Endothelial cell (in vitro differentiated cells): ENCODE measurements at regions not wholly inside any gene's neighbourhood (a gene's known extent, or its start where the extent isn't known, plus 50 kb on each side); places are given as distances from the start of the nearest gene placed in this dataset.

Experiments
- DNase-seq: peaks from one replicate; pipeline ENCODE4 v3.0.0; 2021; ENCODE audit warnings: low spot score
- H3K27ac Mint-ChIP-seq: one replicate; pipeline ENCODE4 v1.8.0; 2021; ENCODE audit warnings: mixed read lengths, inconsistent platforms; ENCODE audit not compliant: unreplicated experiment
- H3K27me3 Mint-ChIP-seq: one replicate; pipeline ENCODE4 v1.8.0; 2021; ENCODE audit warnings: mild to moderate bottlenecking, moderate library complexity, mixed read lengths, inconsistent platforms; ENCODE audit not compliant: unreplicated experiment
- H3K36me3 Mint-ChIP-seq: one replicate; pipeline ENCODE4 v1.8.0; 2021; ENCODE audit warnings: mild to moderate bottlenecking, low read depth, mixed read lengths, inconsistent platforms; ENCODE audit not compliant: unreplicated experiment
- H3K4me1 Mint-ChIP-seq: one replicate; pipeline ENCODE4 v1.8.0; 2021; ENCODE audit warnings: mild to moderate bottlenecking, mixed read lengths, inconsistent platforms; ENCODE audit not compliant: unreplicated experiment
- H3K4me3 Mint-ChIP-seq: one replicate; pipeline ENCODE4 v1.8.0; 2021; ENCODE audit warnings: mild to moderate bottlenecking, mixed read lengths, inconsistent platforms; ENCODE audit not compliant: unreplicated experiment
- H3K9me3 Mint-ChIP-seq: one replicate; pipeline ENCODE4 v1.8.0; 2021; ENCODE audit warnings: mixed read lengths, inconsistent platforms; ENCODE audit not compliant: unreplicated experiment
- TF ChIP-seq, protein P1 (sequence below): fragments of 200-600 bp; sonication (generic); IDR thresholded peaks from one replicate; pipeline ENCODE4 v1.5.0; 2021; ENCODE audit warnings: antibody characterized with exemption; ENCODE audit not compliant: unreplicated experiment

- peaks cover 18% of the 10 kb centered on the region for H3K4me1 Mint-ChIP-seq
- TF ChIP-seq, protein P1, sequence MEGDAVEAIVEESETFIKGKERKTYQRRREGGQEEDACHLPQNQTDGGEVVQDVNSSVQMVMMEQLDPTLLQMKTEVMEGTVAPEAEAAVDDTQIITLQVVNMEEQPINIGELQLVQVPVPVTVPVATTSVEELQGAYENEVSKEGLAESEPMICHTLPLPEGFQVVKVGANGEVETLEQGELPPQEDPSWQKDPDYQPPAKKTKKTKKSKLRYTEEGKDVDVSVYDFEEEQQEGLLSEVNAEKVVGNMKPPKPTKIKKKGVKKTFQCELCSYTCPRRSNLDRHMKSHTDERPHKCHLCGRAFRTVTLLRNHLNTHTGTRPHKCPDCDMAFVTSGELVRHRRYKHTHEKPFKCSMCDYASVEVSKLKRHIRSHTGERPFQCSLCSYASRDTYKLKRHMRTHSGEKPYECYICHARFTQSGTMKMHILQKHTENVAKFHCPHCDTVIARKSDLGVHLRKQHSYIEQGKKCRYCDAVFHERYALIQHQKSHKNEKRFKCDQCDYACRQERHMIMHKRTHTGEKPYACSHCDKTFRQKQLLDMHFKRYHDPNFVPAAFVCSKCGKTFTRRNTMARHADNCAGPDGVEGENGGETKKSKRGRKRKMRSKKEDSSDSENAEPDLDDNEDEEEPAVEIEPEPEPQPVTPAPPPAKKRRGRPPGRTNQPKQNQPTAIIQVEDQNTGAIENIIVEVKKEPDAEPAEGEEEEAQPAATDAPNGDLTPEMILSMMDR: no peak
- no peaks in the 10 kb centered on the region for H3K36me3 Mint-ChIP-seq
- H3K27ac Mint-ChIP-seq: no peak overlapping the region
- peaks cover 5% of the 10 kb centered on the region for H3K27me3 Mint-ChIP-seq
- no peak overlapping the region for H3K4me3 Mint-ChIP-seq
- no peak for DNase-seq
- no peaks in the 10 kb centered on the region for H3K9me3 Mint-ChIP-seq
Measured at GRCh38 chr6:3900744-3901336, 51.7 kb downstream of the FAM50B start.

DNA sequence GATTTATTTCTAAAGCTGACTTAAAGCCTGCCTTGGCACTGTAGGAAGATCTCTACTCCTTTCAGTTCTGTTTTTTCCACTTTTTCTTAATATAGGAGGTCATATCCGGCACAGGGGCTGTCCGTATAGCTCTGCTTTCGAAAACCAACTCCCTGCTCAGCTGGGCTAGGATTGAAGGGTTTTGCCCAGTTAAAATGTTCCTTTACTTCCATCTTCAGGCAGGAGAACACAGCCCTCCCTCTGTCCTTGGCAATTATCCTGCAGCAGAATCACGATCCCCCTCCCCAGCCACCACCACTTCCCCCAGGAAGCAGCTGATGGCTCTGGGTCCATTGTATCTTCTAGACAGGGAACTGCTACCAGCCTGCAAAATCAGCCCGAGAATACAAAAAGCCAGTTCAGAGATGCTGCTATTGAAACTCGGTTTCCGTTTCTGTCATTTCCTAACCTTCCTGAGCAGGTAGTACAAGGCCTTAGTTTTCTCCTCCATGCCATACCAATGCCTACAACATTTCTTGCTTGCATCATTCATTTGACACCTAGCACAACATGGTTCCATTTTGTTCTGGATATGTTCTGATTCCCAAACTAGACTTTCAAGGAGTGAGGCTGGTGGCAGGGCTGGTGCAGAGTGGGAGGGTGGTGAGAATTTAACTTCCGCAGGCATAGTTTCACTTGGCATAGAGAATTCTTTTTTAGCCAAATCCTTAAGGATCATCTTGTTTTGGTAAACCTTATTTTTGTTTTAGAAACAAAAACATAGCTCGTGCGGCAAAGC lies 53.9 kb downstream of the FAM50B start:
- no peak overlapping the region for H3K4me3 Mint-ChIP-seq
- peaks cover 5% of the 10 kb centered on the region for H3K27me3 Mint-ChIP-seq
- TF ChIP-seq, protein P1: no peak
- H3K27ac Mint-ChIP-seq: no peak overlapping the region
- no peaks in the 10 kb centered on the region for H3K36me3 Mint-ChIP-seq
- H3K9me3 Mint-ChIP-seq: no peaks in the 10 kb centered on the region
- H3K4me1 Mint-ChIP-seq: peaks cover 36% of the 10 kb centered on the region
- no peak for DNase-seq

DNA sequence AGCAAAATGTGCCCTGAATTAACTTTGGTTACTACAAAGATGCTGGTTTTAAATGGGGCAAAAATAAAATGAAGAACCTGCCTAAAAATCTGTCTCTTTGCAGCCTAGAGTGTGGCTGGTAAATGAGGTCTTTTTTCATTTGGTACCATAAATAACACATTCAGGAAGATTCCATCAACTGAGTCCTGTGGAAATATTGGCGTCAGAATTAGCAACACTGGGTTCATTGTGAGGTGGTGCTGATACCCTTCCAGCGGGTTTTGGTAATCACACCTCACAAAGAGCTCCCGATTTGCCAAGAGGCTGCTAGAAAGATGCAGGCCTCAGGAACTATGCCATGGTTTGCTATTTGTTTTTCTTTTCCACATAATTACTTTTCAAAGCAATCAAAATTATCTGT lies 55.3 kb downstream of the FAM50B start:
- no peak overlapping the region for H3K27ac Mint-ChIP-seq
- H3K4me1 Mint-ChIP-seq: peaks cover 36% of the 10 kb centered on the region
- H3K4me3 Mint-ChIP-seq: no peak overlapping the region
- TF ChIP-seq, protein P1: no peak
- H3K9me3 Mint-ChIP-seq: no peaks in the 10 kb centered on the region
- no peaks in the 10 kb centered on the region for H3K36me3 Mint-ChIP-seq
- H3K27me3 Mint-ChIP-seq: peaks cover 3% of the 10 kb centered on the region
- DNase-seq: no peak

GRCh38 chr6:3905945-3906845 lies 57.0 kb downstream of the FAM50B start:
- Mint-ChIP-seq H3K27me3 (peaks cover 2% of the 10 kb centered on the region), H3K36me3 (no peaks in the 10 kb centered on the region), H3K4me1 (peaks cover 44% of the 10 kb centered on the region), H3K9me3 (no peaks in the 10 kb centered on the region), H3K4me3 (peak overlapping the region; percentile 35), H3K27ac (no peak overlapping the region)
- no peak for DNase-seq
- TF ChIP-seq, protein P1: no peak
